MG63 (cell line): ENCODE measurements at regions not wholly inside any gene's neighbourhood (a gene's known extent, or its start where the extent isn't known, plus 50 kb on each side); places are given as distances from the start of the nearest gene placed in this dataset.
"Not testable (repeated sequence)": the region's sequence is repeated elsewhere in the genome, so short reads cannot be mapped to it uniquely, and the experiment has no call there.

Source experiments
- DNase-seq: peaks from one replicate; pipeline ENCODE4 v3.0.0-alpha.2; 2020
- H3K27me3 ChIP-seq: fragments of 250-450 bp; sonication (Bioruptor Pico); 2 replicates; pipeline ENCODE4 v1.5.1; 2020; ENCODE audit warnings: mild to moderate bottlenecking, moderate library complexity
- H3K36me3 ChIP-seq: fragments of 250-450 bp; sonication (Bioruptor Pico); 2 replicates; pipeline ENCODE4 v1.5.1; 2020; ENCODE audit warnings: mild to moderate bottlenecking, moderate library complexity
- H3K4me3 ChIP-seq: fragments of 250-450 bp; sonication (Bioruptor Pico); 2 replicates; pipeline ENCODE4 v1.5.1; 2020; ENCODE audit warnings: mild to moderate bottlenecking, moderate library complexity
- H3K9me3 ChIP-seq: fragments of 250-450 bp; sonication (Bioruptor Pico); 2 replicates; pipeline ENCODE4 v1.5.1; 2020; ENCODE audit warnings: mild to moderate bottlenecking, moderate library complexity

DNA sequence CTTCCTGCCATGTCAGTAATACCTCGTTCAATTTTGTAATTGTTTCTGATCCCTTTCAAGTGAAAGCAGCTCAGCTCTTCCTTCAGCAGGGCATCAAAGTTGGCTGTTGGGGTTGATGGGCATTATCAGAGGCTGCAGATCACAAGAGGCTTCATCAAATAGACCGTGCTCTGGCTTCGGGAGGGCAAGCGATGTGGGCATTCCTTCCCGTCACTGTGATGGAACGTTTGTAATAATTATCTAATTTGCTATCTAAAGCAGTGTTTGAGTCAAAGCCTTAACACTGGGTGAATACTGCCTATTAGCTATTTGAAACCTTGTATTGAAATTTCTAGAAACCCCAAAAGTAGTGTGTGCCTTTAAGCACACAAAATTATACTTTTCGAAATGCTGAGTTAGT lies 170.1 kb downstream of the OTUD1 start:
- Histone ChIP-seq H3K9me3 (no peaks in the 10 kb centered on the region), H3K27me3 (no peaks in the 10 kb centered on the region), H3K4me3 (no peak overlapping the region), H3K36me3 (no peaks in the 10 kb centered on the region)
- no peak for DNase-seq

DNA sequence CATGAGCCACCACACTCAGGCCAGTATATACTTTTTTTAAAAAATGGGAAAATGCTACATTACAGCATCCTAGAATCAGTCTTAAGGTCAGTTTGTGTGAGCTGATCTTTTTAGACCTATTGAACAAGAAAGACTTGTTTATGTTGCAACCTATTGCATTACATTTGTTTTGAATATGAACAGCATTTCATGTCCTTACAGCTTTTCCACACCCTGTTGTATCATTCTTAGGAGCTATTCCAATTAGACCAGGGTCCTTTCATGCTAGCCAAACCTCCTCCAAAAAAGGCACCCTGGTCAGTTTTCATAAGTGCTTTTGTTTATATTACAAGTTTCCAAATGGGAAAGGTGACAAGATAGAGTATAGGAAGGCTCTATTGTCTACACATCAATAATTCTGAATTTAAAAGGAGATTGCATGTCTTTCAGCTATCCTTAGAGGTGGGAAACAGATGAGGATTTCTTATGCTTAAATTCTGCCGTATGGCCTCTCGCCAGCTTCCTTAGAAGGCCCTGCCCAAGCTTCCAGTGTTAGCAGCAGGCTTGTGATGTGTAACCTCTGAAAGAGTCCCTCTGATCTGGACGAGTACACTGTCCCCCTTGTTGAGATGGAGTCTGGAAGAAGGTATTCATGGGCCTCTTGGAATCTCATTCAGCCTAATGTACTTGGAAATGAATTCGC lies 171.9 kb downstream of the OTUD1 start:
- DNase-seq: no peak
- Histone ChIP-seq H3K9me3 (no peaks in the 10 kb centered on the region), H3K27me3 (no peaks in the 10 kb centered on the region), H3K4me3 (no peak overlapping the region), H3K36me3 (no peaks in the 10 kb centered on the region)

DNA sequence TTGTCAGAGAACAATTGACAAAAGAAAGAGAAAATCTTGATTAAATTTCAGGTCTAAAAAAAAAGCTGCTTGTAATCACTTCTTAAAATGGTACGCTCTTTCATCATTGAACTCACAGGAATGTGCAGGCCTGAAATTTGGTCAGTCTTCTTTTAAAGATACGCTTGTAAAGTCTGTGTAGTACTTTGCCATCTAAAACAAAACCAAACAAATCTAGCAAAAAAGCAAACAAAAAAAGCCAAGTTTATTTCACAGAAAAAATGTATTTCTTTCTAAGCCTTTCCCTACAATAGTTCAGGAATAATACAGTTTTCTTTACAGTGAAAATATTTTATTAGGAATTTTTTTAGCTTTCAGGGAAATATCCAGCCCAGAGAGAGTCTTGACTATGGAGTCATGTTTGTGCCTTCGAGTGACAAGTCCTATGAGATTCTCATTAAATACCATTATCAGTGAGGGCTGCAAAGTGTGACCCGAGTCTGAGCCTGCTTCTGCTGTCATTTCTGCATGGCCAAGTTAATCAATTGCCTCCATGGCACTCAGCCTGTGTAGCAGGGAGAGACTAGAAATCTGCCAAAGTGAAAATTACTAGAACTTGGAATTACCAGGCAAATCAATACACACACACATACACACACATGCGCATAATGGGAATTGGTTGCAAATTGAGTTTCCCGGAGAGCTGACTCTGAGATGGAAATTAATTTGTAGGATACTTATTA lies 172.6 kb downstream of the OTUD1 start:
- Histone ChIP-seq H3K4me3 (no peak overlapping the region), H3K9me3 (no peaks in the 10 kb centered on the region), H3K27me3 (no peaks in the 10 kb centered on the region), H3K36me3 (no peaks in the 10 kb centered on the region)
- no peak for DNase-seq

DNA sequence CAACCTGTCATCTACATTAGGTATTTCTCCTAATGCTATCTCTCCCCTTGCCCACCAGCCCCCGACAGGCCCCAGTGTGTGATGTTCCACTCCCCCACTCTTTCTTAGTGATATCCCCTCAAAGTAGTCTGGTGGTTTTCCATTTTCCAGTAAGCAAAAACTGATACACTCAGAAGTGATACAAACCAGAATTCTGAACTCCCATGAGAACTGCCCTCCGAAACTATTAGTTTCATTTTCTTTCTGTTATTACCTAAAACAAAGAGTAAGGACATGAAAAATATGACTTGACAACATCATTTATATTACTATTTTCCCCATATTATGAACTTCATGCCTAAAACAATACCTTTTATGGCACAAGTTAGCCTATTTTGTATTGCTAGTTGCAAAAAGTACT lies 175.0 kb downstream of the OTUD1 start:
- H3K27me3 ChIP-seq: no peaks in the 10 kb centered on the region
- DNase-seq: no peak
- no peaks in the 10 kb centered on the region for H3K36me3 ChIP-seq
- no peaks in the 10 kb centered on the region for H3K9me3 ChIP-seq
- no peak overlapping the region for H3K4me3 ChIP-seq

DNA sequence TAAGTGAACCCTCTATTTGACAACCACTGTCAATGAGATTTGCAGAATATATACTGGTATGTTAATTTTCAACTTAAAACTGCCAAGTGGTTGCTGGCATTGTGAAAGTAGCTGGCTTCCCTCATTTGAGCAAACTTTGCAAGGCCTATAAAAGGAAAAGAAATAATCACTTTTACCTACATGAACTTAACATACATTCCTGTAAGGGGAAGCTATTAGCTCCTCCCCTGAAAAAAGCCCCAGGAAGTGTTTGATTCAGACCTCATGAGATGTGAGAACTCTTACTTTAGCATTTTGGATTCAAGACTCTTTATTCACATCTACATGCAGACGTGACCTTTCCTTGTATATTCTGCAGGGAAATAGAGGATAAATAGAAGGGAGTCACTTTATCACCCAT lies 175.6 kb downstream of the OTUD1 start:
- no peak overlapping the region for H3K4me3 ChIP-seq
- H3K27me3 ChIP-seq: no peaks in the 10 kb centered on the region
- no peaks in the 10 kb centered on the region for H3K36me3 ChIP-seq
- no peak for DNase-seq
- no peaks in the 10 kb centered on the region for H3K9me3 ChIP-seq

DNA sequence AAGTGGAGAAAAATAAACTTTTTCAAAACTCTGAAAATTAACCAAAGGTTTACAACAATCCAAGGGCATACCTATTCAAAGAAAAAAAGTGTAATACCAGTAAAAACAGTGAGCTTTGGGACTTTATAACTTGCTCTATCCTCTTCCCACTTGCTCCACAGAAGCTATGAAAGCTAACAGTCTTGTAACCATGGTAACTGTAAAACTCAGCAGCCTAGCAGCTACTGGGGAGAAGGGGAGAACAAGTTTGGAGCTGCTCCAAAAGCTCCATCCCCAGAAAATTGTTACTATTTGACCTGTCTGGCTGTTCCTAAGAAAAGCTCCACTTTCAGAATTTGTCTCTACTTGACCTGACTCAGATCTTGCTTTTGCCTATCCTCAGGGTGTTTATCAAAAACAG lies 191.5 kb downstream of the OTUD1 start:
- H3K27me3 ChIP-seq: no peaks in the 10 kb centered on the region
- no peak overlapping the region for H3K4me3 ChIP-seq
- no peak for DNase-seq
- no peaks in the 10 kb centered on the region for H3K36me3 ChIP-seq
- no peaks in the 10 kb centered on the region for H3K9me3 ChIP-seq

DNA sequence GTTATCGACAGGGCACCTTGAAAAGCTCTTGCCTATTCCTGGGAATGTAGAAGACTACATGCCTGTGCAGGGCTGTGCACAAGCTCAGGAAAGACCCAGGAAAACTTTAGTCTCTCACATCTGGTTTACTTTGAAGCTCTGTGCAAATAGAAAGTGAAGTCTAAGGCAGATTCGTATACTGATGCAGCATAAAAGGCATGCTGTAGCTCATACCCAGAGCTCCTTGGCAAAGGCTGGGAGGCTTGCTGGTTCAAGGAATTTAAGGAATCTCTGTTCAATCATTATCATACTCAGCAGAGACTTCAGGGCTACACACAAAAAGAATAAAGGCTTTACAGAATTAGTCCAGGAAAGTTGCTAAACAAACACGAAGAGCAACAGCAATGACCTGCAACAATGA lies 192.0 kb downstream of the OTUD1 start:
- H3K36me3 ChIP-seq: no peaks in the 10 kb centered on the region
- H3K27me3 ChIP-seq: no peaks in the 10 kb centered on the region
- DNase-seq: no peak
- H3K9me3 ChIP-seq: no peaks in the 10 kb centered on the region
- no peak overlapping the region for H3K4me3 ChIP-seq

DNA sequence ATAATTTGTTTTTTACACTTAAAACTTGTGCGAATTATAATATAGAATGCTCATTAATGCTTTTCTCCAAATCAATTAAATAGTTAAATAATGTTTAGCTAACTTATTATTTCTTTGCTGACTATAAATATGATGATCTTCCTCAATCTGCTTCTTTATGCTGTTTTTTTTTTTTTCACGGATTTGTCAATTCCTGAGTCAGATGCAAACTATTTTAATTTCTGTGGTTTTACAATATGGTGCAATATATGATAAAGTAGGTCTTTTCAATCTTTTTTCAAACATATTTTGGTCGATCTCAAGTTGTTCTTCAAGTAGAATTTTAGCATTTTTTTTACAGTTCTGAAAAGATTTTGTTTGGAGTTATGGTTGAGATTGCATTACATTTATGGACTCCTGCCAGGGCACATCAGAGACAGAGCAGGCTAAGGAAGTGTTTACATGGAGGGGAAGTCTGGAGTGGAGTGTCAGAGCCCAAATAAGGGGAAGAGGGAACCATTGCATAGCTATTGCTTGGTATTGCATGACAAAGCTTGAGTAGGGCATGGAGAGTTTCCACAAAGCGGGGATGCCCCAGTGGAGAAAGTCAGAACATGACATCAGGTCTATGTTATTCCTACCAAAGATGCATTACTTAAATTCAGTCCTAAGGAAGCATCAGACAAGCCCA lies 204.4 kb downstream of the OTUD1 start:
- Histone ChIP-seq H3K9me3 (no peaks in the 10 kb centered on the region), H3K27me3 (no peaks in the 10 kb centered on the region), H3K4me3 (no peak overlapping the region), H3K36me3 (no peaks in the 10 kb centered on the region)
- DNase-seq: peak; percentile 5

DNA sequence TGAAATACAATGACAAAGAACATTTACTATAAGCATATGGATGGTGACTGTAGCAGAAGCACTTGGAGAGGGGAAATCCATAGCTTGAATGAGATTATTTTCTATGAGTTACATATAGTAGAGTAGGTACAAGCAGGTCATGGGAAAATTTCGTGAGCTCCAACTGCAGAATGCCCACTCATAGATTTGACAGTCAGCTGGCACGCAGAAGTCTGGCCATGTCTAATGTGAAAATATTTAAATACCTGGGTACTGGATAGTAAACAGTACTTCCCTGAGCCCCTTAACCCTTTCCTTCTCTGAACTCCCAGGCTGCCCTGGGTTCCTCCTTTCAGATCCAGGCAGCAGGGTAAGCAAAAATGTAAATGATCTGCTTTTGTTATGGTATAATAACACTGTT lies 209.7 kb downstream of the OTUD1 start:
- Histone ChIP-seq H3K4me3 (no peak overlapping the region), H3K36me3 (no peaks in the 10 kb centered on the region), H3K27me3 (no peaks in the 10 kb centered on the region), H3K9me3 (no peaks in the 10 kb centered on the region)
- no peak for DNase-seq

DNA sequence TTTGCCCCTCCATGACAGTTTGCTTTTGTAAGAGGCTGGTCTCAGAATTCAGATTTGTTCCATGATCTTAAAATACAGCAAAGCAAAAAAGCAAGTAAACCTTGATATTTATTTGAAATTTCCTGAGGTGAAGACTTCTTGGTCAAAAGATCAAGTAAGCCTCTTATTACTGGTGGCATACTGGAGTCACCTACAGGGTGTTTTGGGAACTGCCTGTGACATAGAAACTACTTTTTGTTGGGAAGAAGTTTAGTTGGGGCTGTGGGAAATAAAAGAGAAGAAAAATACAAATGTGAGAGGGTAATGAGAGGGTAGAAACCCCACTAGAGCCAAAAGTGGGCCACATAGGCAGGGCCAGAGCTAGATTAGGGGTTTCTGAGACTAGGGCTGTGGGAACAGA lies 217.9 kb downstream of the OTUD1 start:
- no peaks in the 10 kb centered on the region for H3K9me3 ChIP-seq
- DNase-seq: no peak
- no peaks in the 10 kb centered on the region for H3K27me3 ChIP-seq
- no peaks in the 10 kb centered on the region for H3K36me3 ChIP-seq
- H3K4me3 ChIP-seq: no peak overlapping the region

DNA sequence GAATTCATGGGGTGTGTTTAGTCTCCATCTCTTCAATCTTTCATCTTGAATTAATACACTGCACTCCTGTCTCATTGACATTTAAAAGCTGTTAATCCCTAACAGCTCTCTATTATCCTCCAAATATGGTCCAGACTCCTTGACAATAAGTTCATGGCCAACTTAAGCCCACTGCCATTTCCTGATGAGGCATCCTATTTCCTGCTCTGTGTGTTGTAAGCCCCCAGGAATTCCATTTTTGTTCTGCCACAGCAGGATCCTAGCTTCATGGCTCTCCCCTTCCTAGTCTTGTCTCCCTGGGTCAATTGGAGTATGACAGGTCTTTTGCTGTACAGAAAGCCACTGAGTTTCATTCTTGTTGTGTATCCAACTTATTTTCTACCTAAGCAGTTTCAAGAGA lies 218.8 kb downstream of the OTUD1 start:
- H3K27me3 ChIP-seq: no peaks in the 10 kb centered on the region
- H3K9me3 ChIP-seq: no peaks in the 10 kb centered on the region
- no peak for DNase-seq
- H3K4me3 ChIP-seq: no peak overlapping the region
- H3K36me3 ChIP-seq: no peaks in the 10 kb centered on the region

DNA sequence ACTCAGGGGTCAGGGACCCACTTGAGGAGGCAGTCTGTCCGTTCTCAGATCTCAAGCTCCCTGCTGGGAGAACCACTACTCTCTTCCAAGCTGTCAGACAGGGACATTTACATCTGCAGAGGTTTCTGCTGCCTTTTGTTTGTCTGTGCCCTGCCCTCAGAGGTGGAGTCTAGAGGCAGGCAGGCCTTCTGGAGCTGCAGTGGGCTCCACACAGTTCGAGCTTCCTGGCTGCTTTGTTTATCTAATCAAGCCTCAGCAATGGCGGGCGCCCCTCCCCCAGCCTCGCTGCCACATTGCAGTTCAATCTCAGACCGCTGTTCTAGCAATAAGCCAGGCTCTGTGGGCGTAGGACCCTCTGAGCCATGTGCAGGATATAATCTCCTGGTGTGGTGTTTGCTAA lies 233.0 kb downstream of the OTUD1 start:
- H3K36me3 ChIP-seq, H3K9me3 ChIP-seq, H3K27me3 ChIP-seq, H3K4me3 ChIP-seq, DNase-seq: not testable (repeated sequence)

DNA sequence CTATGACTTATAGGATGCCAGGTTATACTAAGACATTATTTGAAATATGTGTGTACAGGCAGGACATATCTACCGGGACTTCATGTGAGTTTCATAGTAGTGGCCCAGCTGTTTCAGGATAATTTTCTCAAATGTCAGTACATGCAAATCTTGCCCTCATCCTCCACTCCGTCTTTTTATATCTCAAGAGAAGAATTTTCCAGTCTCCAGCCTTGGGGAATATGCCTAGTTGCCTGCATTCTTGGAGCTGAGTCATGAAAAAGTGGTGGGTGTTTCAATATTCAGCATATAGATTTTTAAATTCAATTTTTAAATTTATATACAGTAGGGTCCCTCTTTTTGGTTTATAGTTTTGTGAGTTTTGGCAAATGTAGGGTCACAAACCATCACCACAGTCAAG lies 236.7 kb downstream of the OTUD1 start:
- H3K27me3 ChIP-seq: no peaks in the 10 kb centered on the region
- H3K4me3 ChIP-seq: no peak overlapping the region
- DNase-seq: no peak
- no peaks in the 10 kb centered on the region for H3K9me3 ChIP-seq
- H3K36me3 ChIP-seq: no peaks in the 10 kb centered on the region

DNA sequence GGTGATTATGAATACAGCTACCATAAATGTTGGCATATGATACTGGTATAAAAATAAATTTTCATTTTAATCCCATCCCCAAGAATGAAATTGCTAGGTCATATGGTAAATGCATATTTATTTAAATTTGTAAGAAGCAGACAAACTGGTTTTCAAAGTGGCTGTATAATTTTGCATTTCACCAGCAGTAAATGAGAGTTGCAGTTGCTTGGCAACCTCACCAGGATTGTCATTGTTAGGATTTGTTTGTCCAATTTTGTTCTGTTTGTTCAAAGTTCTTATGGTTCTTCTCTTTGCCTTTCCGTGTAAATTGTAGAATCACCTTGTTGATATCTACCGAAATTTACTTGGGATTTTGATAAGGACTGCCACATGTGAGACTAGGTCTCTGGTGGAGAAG lies 237.4 kb downstream of the OTUD1 start:
- H3K36me3 ChIP-seq: no peaks in the 10 kb centered on the region
- H3K9me3 ChIP-seq: no peaks in the 10 kb centered on the region
- no peak overlapping the region for H3K4me3 ChIP-seq
- no peak for DNase-seq
- H3K27me3 ChIP-seq: no peaks in the 10 kb centered on the region

DNA sequence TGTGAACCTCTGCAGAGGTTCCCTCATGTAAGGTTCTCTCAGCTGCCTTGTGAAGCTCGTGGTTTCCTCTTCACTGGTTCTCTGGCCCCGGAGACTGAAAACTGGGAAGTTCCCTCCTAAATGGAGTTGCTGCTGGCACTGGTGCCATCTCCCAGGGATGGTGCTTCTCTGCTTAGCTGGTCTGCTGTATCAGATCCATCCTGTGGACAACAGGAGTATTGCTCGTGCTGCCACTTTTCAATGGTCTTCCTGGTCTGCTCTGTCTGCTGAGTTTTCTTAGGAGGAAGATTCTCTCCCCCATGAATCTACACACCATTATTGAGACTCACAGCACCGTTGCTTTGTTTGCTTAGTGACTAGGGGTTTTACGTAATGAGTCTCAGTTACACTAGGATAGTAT lies 247.8 kb downstream of the OTUD1 start:
- Histone ChIP-seq H3K9me3 (no peaks in the 10 kb centered on the region), H3K27me3 (peaks cover 3% of the 10 kb centered on the region; the same call in 1 of the 2 replicates), H3K36me3 (no peaks in the 10 kb centered on the region), H3K4me3 (no peak overlapping the region)
- no peak for DNase-seq

DNA sequence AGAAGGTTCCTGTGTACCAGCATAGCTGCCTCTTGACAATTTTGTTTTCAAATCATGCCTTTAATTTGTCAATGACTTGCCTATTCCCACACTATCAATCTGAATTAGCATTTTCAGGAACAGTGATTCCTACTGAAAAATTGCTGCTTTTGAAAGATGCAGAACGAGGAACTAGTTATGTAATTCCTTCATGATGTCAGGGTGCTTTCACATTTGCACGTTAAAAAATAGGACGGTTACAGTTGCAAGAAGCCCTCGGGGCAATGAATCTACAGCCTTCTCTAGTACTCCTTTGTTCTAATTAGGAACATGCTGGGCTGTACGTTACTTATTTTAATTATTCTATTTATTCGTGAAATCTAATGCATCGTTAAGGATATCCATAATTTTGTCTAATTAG lies 253.9 kb downstream of the OTUD1 start:
- DNase-seq: no peak
- Histone ChIP-seq H3K9me3 (no peaks in the 10 kb centered on the region), H3K4me3 (no peak overlapping the region), H3K27me3 (peaks cover 40% of the 10 kb centered on the region), H3K36me3 (no peaks in the 10 kb centered on the region)

DNA sequence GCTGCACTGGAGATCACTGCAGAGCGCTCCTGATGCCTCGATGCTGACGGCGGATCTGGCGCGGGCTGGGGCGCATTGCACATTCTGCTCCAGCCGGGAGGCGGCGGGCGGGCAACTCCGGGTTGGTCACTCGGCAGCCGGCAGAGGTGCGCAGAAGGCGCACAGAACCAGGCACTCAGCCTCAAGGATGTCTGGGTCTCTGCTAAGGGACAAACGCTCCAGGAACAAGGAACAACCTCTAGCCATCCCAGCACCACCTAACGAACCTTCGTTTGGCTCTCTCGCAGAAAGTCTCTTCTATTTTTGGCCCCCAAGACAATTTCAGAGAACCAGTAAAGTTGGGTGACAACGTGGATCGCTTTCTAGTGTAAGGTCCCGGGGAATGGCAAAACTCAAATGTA lies 254.6 kb downstream of the OTUD1 start:
- H3K36me3 ChIP-seq: no peaks in the 10 kb centered on the region
- H3K27me3 ChIP-seq: peaks cover 40% of the 10 kb centered on the region
- H3K4me3 ChIP-seq: no peak overlapping the region
- H3K9me3 ChIP-seq: no peaks in the 10 kb centered on the region
- DNase-seq: peak; percentile 41

DNA sequence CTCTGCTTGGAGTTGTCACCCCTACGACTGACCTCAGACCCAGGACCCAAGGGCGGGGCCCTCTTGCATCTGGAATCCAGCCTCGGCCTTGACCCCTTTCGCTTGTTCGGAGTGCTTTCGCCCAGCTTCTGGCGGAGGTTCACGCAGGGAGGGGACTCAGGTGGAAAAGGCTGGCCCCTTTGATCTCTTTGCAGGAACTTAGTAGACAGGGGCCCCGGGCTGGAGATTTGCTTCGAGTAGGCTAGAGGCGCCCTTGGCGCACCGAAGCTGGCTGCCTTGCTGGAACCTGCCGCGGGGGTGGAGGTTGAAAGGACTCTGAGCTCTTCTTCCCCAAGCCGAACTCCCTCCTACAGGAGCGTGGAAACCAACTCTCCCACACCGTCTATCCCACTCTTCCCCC lies 255.1 kb downstream of the OTUD1 start:
- Histone ChIP-seq H3K27me3 (peaks cover 40% of the 10 kb centered on the region), H3K4me3 (no peak overlapping the region), H3K36me3 (no peaks in the 10 kb centered on the region), H3K9me3 (no peaks in the 10 kb centered on the region)
- no peak for DNase-seq
